Astrocyte (in vitro differentiated cells and primary cell): ENCODE measurements at regions not wholly inside any gene's neighbourhood (a gene's known extent, or its start where the extent isn't known, plus 50 kb on each side); places are given as distances from the start of the nearest gene placed in this dataset.

Experiments used
- EZH2 ChIP-seq: IDR thresholded peaks from 2 replicates; pipeline ENCODE4 v1.6.1; 2012; ENCODE audit warnings: mild to moderate bottlenecking, low read length, inconsistent platforms; ENCODE audit not compliant: insufficient read depth
- TF ChIP-seq, protein P1 (sequence below): IDR thresholded peaks from 2 replicates; pipeline ENCODE4 v1.5.1; 2011; ENCODE audit warnings: low read depth, mild to moderate bottlenecking, inconsistent platforms, low read length, moderate library complexity; ENCODE audit not compliant: insufficient read depth

DNA sequence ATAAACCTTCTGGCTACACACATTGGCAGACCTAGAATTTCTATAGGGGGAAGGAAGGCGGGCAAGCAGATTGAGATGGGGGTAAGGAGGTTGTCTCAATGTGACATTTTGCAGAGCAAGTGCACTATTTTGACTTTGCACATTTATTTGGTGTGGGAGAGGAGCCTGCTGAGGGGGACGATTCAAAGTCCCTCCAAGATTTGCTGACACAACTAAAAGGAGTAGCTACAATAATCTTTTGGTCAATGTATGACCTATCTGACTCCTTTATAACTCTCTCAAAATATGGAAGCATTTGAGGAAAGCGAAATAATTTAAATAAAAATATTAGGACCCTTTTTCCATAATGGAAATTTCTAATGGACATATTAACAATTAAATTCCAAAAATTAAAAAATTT lies 274.9 kb upstream of the PPARGC1A start:
- TF ChIP-seq, protein P1, sequence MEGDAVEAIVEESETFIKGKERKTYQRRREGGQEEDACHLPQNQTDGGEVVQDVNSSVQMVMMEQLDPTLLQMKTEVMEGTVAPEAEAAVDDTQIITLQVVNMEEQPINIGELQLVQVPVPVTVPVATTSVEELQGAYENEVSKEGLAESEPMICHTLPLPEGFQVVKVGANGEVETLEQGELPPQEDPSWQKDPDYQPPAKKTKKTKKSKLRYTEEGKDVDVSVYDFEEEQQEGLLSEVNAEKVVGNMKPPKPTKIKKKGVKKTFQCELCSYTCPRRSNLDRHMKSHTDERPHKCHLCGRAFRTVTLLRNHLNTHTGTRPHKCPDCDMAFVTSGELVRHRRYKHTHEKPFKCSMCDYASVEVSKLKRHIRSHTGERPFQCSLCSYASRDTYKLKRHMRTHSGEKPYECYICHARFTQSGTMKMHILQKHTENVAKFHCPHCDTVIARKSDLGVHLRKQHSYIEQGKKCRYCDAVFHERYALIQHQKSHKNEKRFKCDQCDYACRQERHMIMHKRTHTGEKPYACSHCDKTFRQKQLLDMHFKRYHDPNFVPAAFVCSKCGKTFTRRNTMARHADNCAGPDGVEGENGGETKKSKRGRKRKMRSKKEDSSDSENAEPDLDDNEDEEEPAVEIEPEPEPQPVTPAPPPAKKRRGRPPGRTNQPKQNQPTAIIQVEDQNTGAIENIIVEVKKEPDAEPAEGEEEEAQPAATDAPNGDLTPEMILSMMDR, result no peak
- TF ChIP-seq EZH2, result no peak
